ENCODE measurements at regions not wholly inside any gene's neighbourhood (a gene's known extent, or its start where the extent isn't known, plus 50 kb on each side); places are given as distances from the start of the nearest gene placed in this dataset.

DNA sequence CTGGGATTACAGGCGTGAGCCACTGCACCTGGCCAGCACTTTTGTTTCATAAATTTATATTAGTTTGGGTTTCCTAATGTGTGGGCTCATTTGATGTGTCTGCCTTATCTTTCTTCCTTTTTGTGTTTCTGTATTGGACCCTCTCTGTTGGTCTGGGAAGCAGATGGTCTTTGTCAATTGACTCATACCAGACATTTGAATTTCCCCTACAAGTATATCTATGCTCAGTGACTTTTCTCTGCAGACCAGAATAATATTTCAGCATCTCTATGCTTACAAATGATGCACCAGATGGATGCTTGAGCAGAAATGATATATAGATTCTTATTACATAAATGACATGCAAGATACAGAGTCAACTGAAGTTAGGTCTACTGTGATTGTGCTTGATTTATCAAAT lies 329.9 kb upstream of the SLCO3A1 start:
- Histone ChIP-seq H2AFZ (ENCODE audit: low read length) (no peak overlapping the region), H3K9me2 (ENCODE audit: low read depth, low read length) (no peaks in the 10 kb centered on the region), H3K4me2 (ENCODE audit: low read length) (no peak overlapping the region), H3K9ac (ENCODE audit: low read length) (no peak overlapping the region), H3K4me1 (ENCODE audit: insufficient read depth, low read length, severe bottlenecking) (no peaks in the 10 kb centered on the region), H3K36me3 (ENCODE audit: insufficient read depth, low read length) (no peaks in the 10 kb centered on the region), H3K9me3 (ENCODE audit: low read length) (no peaks in the 10 kb centered on the region), H4K20me1 (ENCODE audit: insufficient read depth, low read length) (no peaks in the 10 kb centered on the region), H3K27me3 (ENCODE audit: insufficient read depth, low read length) (peaks cover 5% of the 10 kb centered on the region; the same call in 1 of the 2 replicates), H3K4me3 (ENCODE audit: low read depth, low read length, poor library complexity, severe bottlenecking) (no peak overlapping the region), H3K27ac (ENCODE audit: low read depth, low read length, poor library complexity, severe bottlenecking) (no peak overlapping the region), H3K79me2 (ENCODE audit: insufficient read depth, low read length) (no peaks in the 10 kb centered on the region), H3F3A (ENCODE audit: insufficient read depth, low read length) (no peaks in the 10 kb centered on the region)
- TF ChIP-seq EZH2 (IDR thresholded peaks at IDR 0.05; ENCODE audit: borderline replicate concordance, low read length) = no peak
- TF ChIP-seq, protein P1, sequence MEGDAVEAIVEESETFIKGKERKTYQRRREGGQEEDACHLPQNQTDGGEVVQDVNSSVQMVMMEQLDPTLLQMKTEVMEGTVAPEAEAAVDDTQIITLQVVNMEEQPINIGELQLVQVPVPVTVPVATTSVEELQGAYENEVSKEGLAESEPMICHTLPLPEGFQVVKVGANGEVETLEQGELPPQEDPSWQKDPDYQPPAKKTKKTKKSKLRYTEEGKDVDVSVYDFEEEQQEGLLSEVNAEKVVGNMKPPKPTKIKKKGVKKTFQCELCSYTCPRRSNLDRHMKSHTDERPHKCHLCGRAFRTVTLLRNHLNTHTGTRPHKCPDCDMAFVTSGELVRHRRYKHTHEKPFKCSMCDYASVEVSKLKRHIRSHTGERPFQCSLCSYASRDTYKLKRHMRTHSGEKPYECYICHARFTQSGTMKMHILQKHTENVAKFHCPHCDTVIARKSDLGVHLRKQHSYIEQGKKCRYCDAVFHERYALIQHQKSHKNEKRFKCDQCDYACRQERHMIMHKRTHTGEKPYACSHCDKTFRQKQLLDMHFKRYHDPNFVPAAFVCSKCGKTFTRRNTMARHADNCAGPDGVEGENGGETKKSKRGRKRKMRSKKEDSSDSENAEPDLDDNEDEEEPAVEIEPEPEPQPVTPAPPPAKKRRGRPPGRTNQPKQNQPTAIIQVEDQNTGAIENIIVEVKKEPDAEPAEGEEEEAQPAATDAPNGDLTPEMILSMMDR (IDR thresholded peaks at IDR 0.05; ENCODE audit: low read length) = no peak

DNA sequence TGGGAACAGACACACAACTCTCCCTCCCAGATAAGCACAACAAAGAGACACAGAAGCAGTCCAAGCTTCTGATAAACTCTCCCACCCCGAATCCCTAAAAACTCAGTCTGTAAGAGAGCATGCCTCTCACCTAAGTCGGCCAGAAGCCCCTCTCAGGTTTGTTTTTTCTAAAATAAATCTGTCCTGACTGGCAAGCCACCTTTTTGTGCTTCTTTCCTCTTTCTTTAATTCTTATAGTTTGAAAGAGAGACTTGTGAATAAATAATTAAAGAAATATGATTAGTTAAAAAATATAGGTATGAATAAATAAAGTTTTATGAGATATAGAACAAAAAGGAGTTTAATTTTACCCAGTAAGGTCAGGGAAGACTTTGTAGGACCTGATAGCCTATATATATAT lies 329.0 kb upstream of the SLCO3A1 start:
- Histone ChIP-seq H3K4me2 (ENCODE audit: low read length) (no peak overlapping the region), H3K79me2 (ENCODE audit: insufficient read depth, low read length) (no peaks in the 10 kb centered on the region), H3K9me3 (ENCODE audit: low read length) (no peaks in the 10 kb centered on the region), H3K4me3 (ENCODE audit: low read depth, low read length, poor library complexity, severe bottlenecking) (no peak overlapping the region), H3K27ac (ENCODE audit: low read depth, low read length, poor library complexity, severe bottlenecking) (no peak overlapping the region), H3K36me3 (ENCODE audit: insufficient read depth, low read length) (no peaks in the 10 kb centered on the region), H3F3A (ENCODE audit: insufficient read depth, low read length) (no peaks in the 10 kb centered on the region), H3K9ac (ENCODE audit: low read length) (no peak overlapping the region), H3K9me2 (ENCODE audit: low read depth, low read length) (no peaks in the 10 kb centered on the region), H3K27me3 (ENCODE audit: insufficient read depth, low read length) (peaks cover 5% of the 10 kb centered on the region; the same call in 1 of the 2 replicates), H2AFZ (ENCODE audit: low read length) (no peak overlapping the region), H3K4me1 (ENCODE audit: insufficient read depth, low read length, severe bottlenecking) (no peaks in the 10 kb centered on the region), H4K20me1 (ENCODE audit: insufficient read depth, low read length) (no peaks in the 10 kb centered on the region)
- no peak for TF ChIP-seq EZH2 (IDR thresholded peaks at IDR 0.05; ENCODE audit: borderline replicate concordance, low read length)
- TF ChIP-seq, protein P1 (IDR thresholded peaks at IDR 0.05; ENCODE audit: low read length) = no peak

DNA sequence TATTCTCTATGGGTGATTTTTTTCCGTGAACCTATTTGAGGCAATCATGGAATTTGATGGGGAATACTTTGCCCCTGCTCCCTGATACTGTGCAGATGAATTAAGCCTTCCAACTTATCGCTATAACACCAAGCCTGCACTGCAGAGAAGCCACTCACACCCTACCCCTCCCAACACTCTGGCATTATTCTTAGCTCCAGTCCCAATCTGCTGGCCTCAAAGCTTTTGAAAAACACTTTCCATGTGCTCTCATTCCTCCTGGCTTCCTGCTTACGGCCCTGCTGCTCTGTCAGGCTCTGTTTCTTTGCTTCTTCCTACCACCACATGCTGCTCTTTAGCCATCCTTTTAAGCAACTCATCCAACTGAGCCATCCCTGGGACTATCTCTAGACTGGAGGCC lies 327.8 kb upstream of the SLCO3A1 start:
- H3K4me2 ChIP-seq (ENCODE audit: low read length) = no peak overlapping the region
- TF ChIP-seq EZH2 (IDR thresholded peaks at IDR 0.05; ENCODE audit: borderline replicate concordance, low read length) = no peak
- TF ChIP-seq, protein P1 (IDR thresholded peaks at IDR 0.05; ENCODE audit: low read length) = no peak
- no peak overlapping the region for H3K4me3 ChIP-seq (ENCODE audit: low read depth, low read length, poor library complexity, severe bottlenecking)
- no peaks in the 10 kb centered on the region for H3K9me2 ChIP-seq (ENCODE audit: low read depth, low read length)
- H3K27me3 ChIP-seq (ENCODE audit: insufficient read depth, low read length) = peaks cover 2% of the 10 kb centered on the region; the same call in 1 of the 2 replicates
- H3K79me2 ChIP-seq (ENCODE audit: insufficient read depth, low read length) = no peaks in the 10 kb centered on the region
- H2AFZ ChIP-seq (ENCODE audit: low read length) = no peak overlapping the region
- H3K9ac ChIP-seq (ENCODE audit: low read length) = no peak overlapping the region
- no peaks in the 10 kb centered on the region for H3F3A ChIP-seq (ENCODE audit: insufficient read depth, low read length)
- H3K4me1 ChIP-seq (ENCODE audit: insufficient read depth, low read length, severe bottlenecking) = no peaks in the 10 kb centered on the region
- H3K27ac ChIP-seq (ENCODE audit: low read depth, low read length, poor library complexity, severe bottlenecking) = no peak overlapping the region
- no peaks in the 10 kb centered on the region for H4K20me1 ChIP-seq (ENCODE audit: insufficient read depth, low read length)
- H3K9me3 ChIP-seq (ENCODE audit: low read length) = no peaks in the 10 kb centered on the region
- H3K36me3 ChIP-seq (ENCODE audit: insufficient read depth, low read length) = no peaks in the 10 kb centered on the region
